ENCODE measurements at regions not wholly inside any gene's neighbourhood (a gene's known extent, or its start where the extent isn't known, plus 50 kb on each side); places are given as distances from the start of the nearest gene placed in this dataset.

GRCh38 chr14:82070040-82070439 lies 536.4 kb upstream of the SEL1L start:
- H3K4me1 ChIP-seq (ENCODE audit: control insufficient read depth in 5 of 5, insufficient read depth in 5 of 5, low read length in 5 of 5): no peaks in the 10 kb centered on the region
- H3K36me3 ChIP-seq (ENCODE audit: control insufficient read depth in 4 of 4, insufficient read depth in 4 of 4, low read length in 4 of 4): no peaks in the 10 kb centered on the region
- no peak for TF ChIP-seq CTCF (IDR thresholded peaks at IDR 0.05; ENCODE audit: control extremely low read depth, extremely low read depth)
- DNase-seq (no peak), ATAC-seq (ENCODE audit: insufficient read depth, low FRiP score) (no peak)
- no peaks in the 10 kb centered on the region for H3K9me3 ChIP-seq (ENCODE audit: control insufficient read depth in 4 of 4, insufficient read depth in 3 of 4, low read length in 3 of 4)
- H3K27ac ChIP-seq (ENCODE audit: low read depth in 1 of 2, low read length in 1 of 2): no peak overlapping the region
- H3K4me3 ChIP-seq: no peak overlapping the region
- 63 to 71% methylated on average over 3 of the region's 3 CpGs for WGBS, 2 donors
- no peak overlapping the region for H3K9ac ChIP-seq (ENCODE audit: insufficient read depth in 1 of 2, low read length in 2 of 2)
- no peaks in the 10 kb centered on the region for H3K27me3 ChIP-seq (ENCODE audit: control insufficient read depth in 3 of 3, insufficient read depth in 3 of 3, low read length in 2 of 3)

- 47 to 50% methylated on average over 3 of the region's 3 CpGs for WGBS, 2 donors
- H3K4me1 ChIP-seq (ENCODE audit: control insufficient read depth in 5 of 5, insufficient read depth in 5 of 5, low read length in 5 of 5): no peaks in the 10 kb centered on the region
- no peak overlapping the region for H3K9ac ChIP-seq (ENCODE audit: insufficient read depth in 1 of 2, low read length in 2 of 2)
- H3K4me3 ChIP-seq: no peak overlapping the region
- H3K9me3 ChIP-seq (ENCODE audit: control insufficient read depth in 4 of 4, insufficient read depth in 3 of 4, low read length in 3 of 4): no peaks in the 10 kb centered on the region
- no peak for ATAC-seq (ENCODE audit: insufficient read depth, low FRiP score)
- H3K36me3 ChIP-seq (ENCODE audit: control insufficient read depth in 4 of 4, insufficient read depth in 4 of 4, low read length in 4 of 4): no peaks in the 10 kb centered on the region
- H3K27ac ChIP-seq (ENCODE audit: low read depth in 1 of 2, low read length in 1 of 2): no peak overlapping the region
- peak in 1 of 3 donors; percentile 30 for DNase-seq
- TF ChIP-seq CTCF (IDR thresholded peaks at IDR 0.05; ENCODE audit: control extremely low read depth, extremely low read depth): no peak
- no peaks in the 10 kb centered on the region for H3K27me3 ChIP-seq (ENCODE audit: control insufficient read depth in 3 of 3, insufficient read depth in 3 of 3, low read length in 2 of 3)
These were observed 537.1 kb upstream of the SEL1L start for GRCh38 chr14:82070753-82071152.

GRCh38 chr14:82073547-82073946 lies 539.9 kb upstream of the SEL1L start:
- no peaks in the 10 kb centered on the region for H3K36me3 ChIP-seq (ENCODE audit: control insufficient read depth in 4 of 4, insufficient read depth in 4 of 4, low read length in 4 of 4)
- no peaks in the 10 kb centered on the region for H3K4me1 ChIP-seq (ENCODE audit: control insufficient read depth in 5 of 5, insufficient read depth in 5 of 5, low read length in 5 of 5)
- no peak overlapping the region for H3K27ac ChIP-seq (ENCODE audit: low read depth in 1 of 2, low read length in 1 of 2)
- H3K9ac ChIP-seq (ENCODE audit: insufficient read depth in 1 of 2, low read length in 2 of 2): no peak overlapping the region
- no peak for TF ChIP-seq CTCF (IDR thresholded peaks at IDR 0.05; ENCODE audit: control extremely low read depth, extremely low read depth)
- WGBS, 2 donors: 73 to 77% methylated on average over 2 of the region's 2 CpGs
- no peaks in the 10 kb centered on the region for H3K9me3 ChIP-seq (ENCODE audit: control insufficient read depth in 4 of 4, insufficient read depth in 3 of 4, low read length in 3 of 4)
- no peaks in the 10 kb centered on the region for H3K27me3 ChIP-seq (ENCODE audit: control insufficient read depth in 3 of 3, insufficient read depth in 3 of 3, low read length in 2 of 3)
- ATAC-seq (ENCODE audit: insufficient read depth, low FRiP score): no peak
- no peak for DNase-seq
- H3K4me3 ChIP-seq: no peak overlapping the region

DNA sequence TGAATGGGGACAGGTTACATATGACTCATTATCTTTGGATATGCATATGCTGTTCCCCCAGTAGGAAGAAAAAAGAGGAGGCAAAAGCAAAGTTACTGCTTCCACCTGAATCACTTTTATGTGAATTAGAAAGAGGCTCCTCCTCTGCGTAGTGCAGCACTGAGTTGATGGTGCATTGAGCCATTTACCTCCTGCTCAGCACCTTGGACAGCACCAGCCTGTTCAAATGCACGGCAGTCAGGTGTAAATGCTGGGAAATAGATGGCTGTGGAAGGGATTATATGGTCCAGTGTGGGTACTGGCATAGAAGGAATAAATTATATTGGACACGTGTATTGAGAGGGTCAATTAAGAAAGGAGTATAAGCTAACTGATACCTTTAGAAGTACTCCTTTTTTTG lies 541.9 kb upstream of the SEL1L start:
- H3K4me3 ChIP-seq: no peak overlapping the region
- ATAC-seq (ENCODE audit: insufficient read depth, low FRiP score) (no peak), DNase-seq (peak; percentile 59 to 78 (median 59))
- H3K36me3 ChIP-seq (ENCODE audit: control insufficient read depth in 4 of 4, insufficient read depth in 4 of 4, low read length in 4 of 4): no peaks in the 10 kb centered on the region
- 8 to 13% methylated on average over 3 of the region's 3 CpGs for WGBS, 2 donors
- no peak overlapping the region for H3K9ac ChIP-seq (ENCODE audit: insufficient read depth in 1 of 2, low read length in 2 of 2)
- H3K9me3 ChIP-seq (ENCODE audit: control insufficient read depth in 4 of 4, insufficient read depth in 3 of 4, low read length in 3 of 4): no peaks in the 10 kb centered on the region
- TF ChIP-seq CTCF (IDR thresholded peaks at IDR 0.05; ENCODE audit: control extremely low read depth, extremely low read depth): no peak
- no peak overlapping the region for H3K27ac ChIP-seq (ENCODE audit: low read depth in 1 of 2, low read length in 1 of 2)
- H3K4me1 ChIP-seq (ENCODE audit: control insufficient read depth in 5 of 5, insufficient read depth in 5 of 5, low read length in 5 of 5): no peaks in the 10 kb centered on the region
- no peaks in the 10 kb centered on the region for H3K27me3 ChIP-seq (ENCODE audit: control insufficient read depth in 3 of 3, insufficient read depth in 3 of 3, low read length in 2 of 3)
